GM19043 (cell line): ENCODE measurements at regions not wholly inside any gene's neighbourhood (a gene's known extent, or its start where the extent isn't known, plus 50 kb on each side); places are given as distances from the start of the nearest gene placed in this dataset.
"Not testable (repeated sequence)": the region's sequence is repeated elsewhere in the genome, so short reads cannot be mapped to it uniquely, and the experiment has no call there.

Experiments
- ATAC-seq: cut with Tn5 transposase; IDR thresholded peaks from one replicate; pipeline ENCODE4 v1.9.1; 2021; ENCODE audit warnings: low read depth; ENCODE audit not compliant: unreplicated experiment

DNA sequence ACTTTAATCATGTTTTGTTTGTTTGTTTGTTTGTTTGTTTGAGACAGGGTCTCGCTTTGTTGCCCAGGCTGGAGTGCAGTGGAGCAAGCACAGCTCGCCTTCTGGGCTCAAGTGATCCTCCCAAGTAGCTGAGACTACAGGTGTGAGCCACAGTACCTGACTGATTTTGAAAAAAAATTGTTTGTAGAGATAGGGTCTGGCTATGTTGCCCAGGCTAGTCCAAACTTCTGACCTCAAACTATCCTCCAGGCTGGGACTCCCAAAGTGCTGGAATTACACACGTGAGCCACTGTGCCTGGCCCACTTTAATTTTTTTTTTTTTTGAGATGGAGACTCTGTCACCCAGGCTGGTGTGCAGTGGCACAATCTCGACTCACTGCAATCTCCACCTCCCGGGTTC lies 74.8 kb upstream of the CLDN5 start:
- ATAC-seq: no peak

DNA sequence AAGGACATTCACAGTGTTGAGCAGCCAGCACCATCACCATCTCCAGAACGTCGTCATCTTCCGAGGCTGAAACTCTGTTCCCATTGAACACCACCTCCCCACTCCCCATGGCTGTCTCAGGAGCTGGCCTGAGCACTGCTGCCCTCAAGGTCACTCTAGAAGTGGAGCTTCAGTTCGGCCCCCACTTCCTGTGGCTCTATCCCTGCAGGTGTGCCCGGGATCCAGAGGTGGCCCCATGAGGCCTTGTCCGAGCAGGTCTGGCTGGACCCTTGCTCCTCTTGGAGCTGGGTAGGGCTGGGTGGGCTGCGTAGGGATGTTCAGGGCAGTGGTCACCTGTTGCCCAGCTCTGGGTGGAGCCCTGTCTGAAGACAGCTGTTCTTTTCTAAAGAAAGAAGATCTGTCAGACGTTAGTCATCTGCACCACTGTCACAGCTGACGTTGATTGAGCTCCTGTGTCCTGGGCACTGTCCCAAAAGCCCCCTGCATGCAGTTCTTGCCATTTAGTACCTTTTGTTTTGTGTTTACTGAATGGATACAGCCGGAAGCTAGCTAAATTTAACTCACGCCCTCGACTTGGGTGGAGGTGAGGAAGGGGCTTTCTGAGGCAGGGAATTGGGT lies 75.5 kb upstream of the CLDN5 start:
- no peak for ATAC-seq

DNA sequence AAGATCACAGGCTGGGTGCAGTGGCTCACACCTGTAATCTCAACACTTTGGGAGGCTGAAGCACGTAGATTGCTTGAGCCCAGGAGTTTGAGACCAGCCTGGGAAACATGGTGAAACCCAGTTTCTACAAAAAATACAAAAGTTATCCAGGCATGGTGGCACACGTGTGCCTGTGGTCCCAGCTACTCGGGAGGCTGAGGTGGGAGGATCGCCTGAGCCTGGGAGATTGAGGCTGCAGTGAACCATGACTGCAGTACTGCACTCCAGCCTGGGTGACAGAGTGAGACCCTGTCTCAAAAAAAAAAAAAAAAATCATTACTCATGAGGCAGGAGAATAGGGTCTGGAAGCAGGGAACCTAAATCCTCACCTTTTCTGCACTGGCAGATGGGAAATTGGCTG lies 79.1 kb upstream of the CLDN5 start:
- not testable (repeated sequence) for ATAC-seq

DNA sequence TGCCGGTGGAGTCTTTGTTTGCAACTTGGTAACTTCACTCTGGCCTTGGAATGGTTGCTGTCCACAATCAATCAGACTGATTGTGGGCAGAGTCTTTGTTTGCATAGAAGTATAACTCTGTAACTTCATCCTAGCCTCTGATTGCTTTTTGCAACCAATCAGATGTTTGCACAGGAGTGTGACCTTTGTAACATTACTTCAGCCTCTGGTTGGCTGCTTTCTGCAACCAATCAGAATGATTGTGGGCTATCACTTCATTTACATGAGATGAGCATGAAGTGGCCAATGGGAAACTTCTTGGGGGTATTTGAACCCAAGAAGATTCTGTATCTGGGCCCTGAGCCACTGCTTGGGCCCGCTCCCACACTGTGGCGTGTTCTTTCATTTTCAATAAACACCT lies 79.6 kb upstream of the CLDN5 start:
- ATAC-seq: no peak

DNA sequence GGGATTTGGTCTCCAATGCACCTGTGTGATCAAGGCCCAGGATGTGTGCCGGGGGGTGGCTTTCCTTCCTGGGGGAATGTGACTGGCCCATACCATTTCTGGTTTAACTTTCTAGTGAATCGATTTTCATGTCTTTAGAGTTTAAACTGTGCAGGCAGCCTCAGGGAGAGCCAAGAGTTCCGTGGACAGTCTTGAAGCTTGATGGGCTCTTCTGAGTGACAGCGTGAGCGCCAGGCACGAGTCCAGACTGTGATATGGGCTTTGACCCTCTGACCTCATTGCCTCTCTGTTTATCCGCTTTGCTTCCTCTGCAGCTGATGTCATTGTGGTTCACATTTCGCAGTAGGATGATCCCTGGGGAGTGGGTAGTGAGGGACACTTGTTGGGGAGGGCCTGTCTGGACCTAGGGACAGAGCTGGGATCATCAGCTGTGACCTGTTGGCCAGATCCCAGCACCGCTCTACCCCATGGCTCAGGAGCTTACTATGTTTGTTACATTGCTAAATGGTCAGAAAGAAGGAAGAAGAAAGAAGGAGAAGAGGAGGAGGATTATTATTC lies 80.6 kb upstream of the CLDN5 start:
- ATAC-seq: no peak

DNA sequence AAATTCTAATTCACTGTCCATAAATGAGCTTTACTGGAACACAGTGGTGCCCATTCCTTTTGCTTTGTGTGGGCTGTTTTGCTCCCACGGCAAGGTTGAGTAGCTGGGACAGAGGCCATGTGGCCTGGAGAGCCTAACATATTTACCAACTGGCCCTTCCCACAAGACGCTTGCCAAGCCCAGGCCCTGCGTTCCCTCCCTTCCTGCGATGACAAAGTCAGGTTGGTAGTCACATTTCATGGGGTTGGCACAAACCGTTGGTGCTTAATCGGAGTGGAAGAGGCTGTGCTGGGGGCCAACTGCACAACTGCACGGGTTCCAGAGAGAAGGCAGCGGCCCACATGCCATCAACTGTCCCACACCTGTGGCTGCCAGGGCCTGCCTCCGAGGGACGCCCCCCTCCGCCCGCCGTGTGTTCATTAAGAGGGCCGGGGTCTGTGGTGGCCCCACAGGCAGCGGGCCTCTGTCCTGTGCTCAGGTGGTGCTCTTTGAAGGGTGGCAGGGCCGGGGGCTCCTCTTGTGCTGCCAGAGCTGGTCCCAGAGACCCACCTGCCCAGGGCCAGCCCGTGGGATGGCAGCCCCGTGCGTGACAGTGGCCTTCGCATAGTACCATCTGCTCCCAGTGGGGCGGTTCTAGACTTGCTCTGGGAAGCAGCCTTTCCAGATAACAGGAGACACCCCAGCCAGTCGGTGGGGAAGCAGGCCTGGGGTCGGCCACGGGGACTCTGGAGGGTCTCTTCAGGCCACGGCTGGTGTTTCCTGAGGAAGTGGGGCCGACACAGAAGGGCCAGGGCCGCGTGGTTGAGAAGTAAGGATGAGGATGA lies 81.5 kb upstream of the CLDN5 start:
- ATAC-seq: no peak

DNA sequence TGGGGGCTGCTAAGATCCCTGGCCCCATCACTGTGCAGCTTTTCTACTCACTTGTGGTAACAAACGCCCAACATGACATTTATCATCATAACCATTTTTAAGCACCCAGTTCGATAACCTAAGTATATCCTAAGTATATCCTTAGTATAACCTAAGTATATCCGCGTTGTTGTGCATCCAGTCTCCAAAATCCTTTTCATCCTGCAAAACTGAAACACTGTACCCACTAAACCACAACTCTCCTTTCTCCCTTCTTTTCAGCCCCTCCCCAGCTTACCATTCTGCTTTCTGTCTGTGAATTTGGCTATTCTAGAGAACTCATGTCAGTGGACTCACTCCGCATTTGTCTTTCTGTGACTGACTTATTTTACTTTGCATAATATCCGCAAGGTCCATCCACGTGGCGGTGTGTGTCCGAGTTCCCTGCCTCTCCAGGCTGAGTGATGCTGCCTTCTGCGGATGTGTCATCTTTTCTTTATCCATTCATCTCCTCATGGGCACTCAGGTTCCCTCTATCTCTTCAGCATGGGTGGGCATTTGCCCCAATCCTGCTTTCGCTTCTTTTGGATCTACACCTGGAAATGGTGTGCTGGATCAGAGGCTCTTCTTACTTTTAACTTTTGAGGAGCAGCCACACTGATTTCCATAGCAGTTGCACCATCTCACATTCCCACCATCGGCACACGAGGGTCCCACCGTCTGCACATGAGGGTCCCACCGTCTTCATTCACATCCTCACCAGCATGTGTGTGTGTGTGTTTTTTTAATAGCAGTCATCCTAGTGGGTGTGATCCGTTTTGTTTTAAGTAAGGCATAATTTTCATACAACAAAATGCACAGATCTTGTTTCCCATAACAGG lies 82.4 kb upstream of the CLDN5 start:
- no peak for ATAC-seq

- no peak for ATAC-seq
Measured at GRCh38 chr22:19607192-19608002, 83.2 kb upstream of the CLDN5 start.

- ATAC-seq: no peak
Measured at GRCh38 chr22:19608003-19608690, 83.9 kb upstream of the CLDN5 start.

DNA sequence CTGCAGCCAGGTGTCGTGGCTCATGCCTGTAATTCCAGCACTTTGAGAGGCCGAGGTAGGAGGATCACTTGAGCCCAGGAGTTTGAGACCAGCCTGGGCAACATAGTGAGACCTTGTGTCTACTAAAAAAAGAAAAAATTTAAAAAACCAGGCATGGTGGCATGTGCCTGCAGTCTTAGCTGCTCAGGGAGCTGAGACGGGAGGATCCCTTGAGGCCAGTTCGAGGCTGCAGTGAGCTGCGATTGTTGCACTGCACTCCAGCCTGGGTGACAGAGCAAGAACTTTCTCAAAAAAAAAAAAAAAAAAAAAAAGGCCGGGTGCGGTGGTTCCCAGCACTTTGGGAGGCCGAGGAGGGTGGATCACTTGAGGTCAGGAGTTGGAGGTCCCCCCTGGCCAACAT lies 85.5 kb upstream of the CLDN5 start:
- not testable (repeated sequence) for ATAC-seq

- ATAC-seq: no peak
Measured at GRCh38 chr22:19610518-19611253, 86.5 kb upstream of the CLDN5 start.

GRCh38 chr22:19611590-19611989 lies 87.4 kb upstream of the CLDN5 start:
- ATAC-seq: no peak

- ATAC-seq: no peak
Measured at GRCh38 chr22:19612866-19613572, 88.8 kb upstream of the CLDN5 start.

GRCh38 chr22:19614536-19614863 lies 90.3 kb upstream of the CLDN5 start:
- no peak for ATAC-seq

GRCh38 chr22:19615001-19615461 lies 90.8 kb upstream of the CLDN5 start:
- ATAC-seq: no peak

- no peak for ATAC-seq
Measured at GRCh38 chr22:19615867-19616581, 91.8 kb upstream of the CLDN5 start.

DNA sequence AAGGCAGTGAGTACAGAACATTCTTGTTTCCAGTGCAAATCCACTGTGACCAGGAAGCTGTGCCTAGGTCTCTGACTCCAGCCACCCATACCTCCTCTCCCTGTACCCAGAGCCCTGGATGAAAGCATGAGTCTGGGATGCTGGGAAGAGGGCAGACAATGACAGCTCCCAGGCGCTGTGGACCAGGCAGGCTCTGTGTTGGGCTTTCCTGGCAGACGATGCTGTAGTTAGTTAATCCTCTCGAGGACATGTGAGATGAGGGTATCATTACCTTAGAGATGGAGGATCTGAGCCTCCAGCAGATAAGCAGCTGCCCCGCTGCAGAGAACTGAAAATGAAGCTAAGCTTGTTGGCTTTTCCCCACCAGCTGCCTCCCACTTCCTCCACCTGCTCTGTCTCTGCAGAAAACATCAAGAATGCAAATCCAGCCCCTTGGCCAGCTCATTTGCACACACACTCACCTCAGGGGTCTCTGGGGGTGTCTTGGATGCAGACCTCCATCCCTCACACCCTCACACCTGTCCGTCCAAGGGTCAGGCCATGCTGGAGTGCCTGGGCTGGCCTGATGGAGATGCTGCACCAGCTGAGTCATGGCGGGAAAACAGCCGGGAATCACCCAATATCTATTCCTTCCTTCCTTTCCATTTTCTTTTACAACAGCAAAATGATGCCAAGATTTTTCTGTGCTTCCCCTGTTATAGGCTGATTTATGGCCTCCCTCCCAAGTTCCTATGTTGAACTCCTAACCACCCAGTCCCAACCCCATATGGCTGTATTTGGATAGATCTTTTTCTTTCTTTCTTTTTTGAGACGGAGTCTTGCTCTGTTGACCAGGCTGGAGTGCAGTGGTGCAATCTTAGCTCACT lies 94.9 kb upstream of the SEPTIN5 start:
- ATAC-seq: no peak
